Endothelial cell of umbilical vein (primary cell): ENCODE measurements at regions not wholly inside any gene's neighbourhood (a gene's known extent, or its start where the extent isn't known, plus 50 kb on each side); places are given as distances from the start of the nearest gene placed in this dataset.

Experiments used
- BruUV-seq: library from RNA; stranded (reverse); fragments of 400-500 nt; replicated peaks from 2 replicates; lab custom pipeline; 2021; lab: Mats Ljungman, UMichigan
- CTCF ChIA-PET: fragments of 300-600, 350-600 bp; sonication (Branson Sonifier 250); formaldehyde crosslinking; loops from one replicate; lab custom pipeline; 2021; ENCODE audit warnings: antibody characterized with exemption, inconsistent platforms; lab: Charles Lee
- POLR2A ChIA-PET: fragments of 300-600, 350-600 bp; sonication (Branson Sonifier 250); formaldehyde crosslinking; loops from one replicate; lab custom pipeline; 2021; ENCODE audit warnings: antibody characterized with exemption, inconsistent platforms; lab: Charles Lee
- DNase-seq: peaks from one replicate; pipeline ENCODE4 v3.0.0-alpha.2; 2011; ENCODE audit warnings: low read depth, low spot score
- FAIRE-seq: peaks from 2 replicates; lab custom pipeline; 2011; peaks lifted over from hg19 to GRCh38; lab: Jason Lieb, UNC
- H2AFZ ChIP-seq: 2 replicates; pipeline ENCODE4 v1.6.0; 2012; ENCODE audit warnings: low read depth, low read length, control low read depth, inconsistent platforms
- H3K27ac ChIP-seq: 2 replicates; pipeline ENCODE4 v1.5.1; 2011; ENCODE audit warnings: low read depth, mild to moderate bottlenecking, control low read depth, low read length, moderate library complexity; ENCODE audit not compliant: insufficient read depth
- H3K27me3 ChIP-seq, 2 experiments: 2 replicates each; pipeline versions ENCODE4 v1.6.0 to v1.6.1; 2011; ENCODE audit warnings: low read length in 2 of 2, mixed read lengths in 1 of 2; ENCODE audit not compliant: control insufficient read depth in 2 of 2, insufficient read depth in 2 of 2
- H3K36me3 ChIP-seq, 2 experiments: 2 replicates in 1 of 2; 3 replicates in 1 of 2; pipeline ENCODE4 v1.5.1; 2011; ENCODE audit warnings: low read length in 2 of 2, mild to moderate bottlenecking in 1 of 2, moderate library complexity in 1 of 2; ENCODE audit not compliant: control insufficient read depth in 2 of 2, insufficient read depth in 2 of 2; ENCODE audit errors: extremely low read depth in 1 of 2
- H3K4me1 ChIP-seq: 3 replicates; pipeline ENCODE4 v1.5.1; 2011; ENCODE audit warnings: mild to moderate bottlenecking, low read length; ENCODE audit not compliant: control insufficient read depth, insufficient read depth; ENCODE audit errors: extremely low read depth
- H3K4me2 ChIP-seq: 2 replicates; pipeline ENCODE4 v1.6.1; 2011; ENCODE audit warnings: low read length, control low read depth, mixed read lengths; ENCODE audit not compliant: insufficient read depth
- H3K4me3 ChIP-seq, 3 experiments: fragments of 200-600 bp in 1 of 3; sonication (generic), shearing (Covaris generic) in 1 of 3; replicated peaks in 1 of 3; 2 replicates each; pipeline ENCODE4 v1.5.1; 2011 to 2016; ENCODE audit warnings: control low read depth in 3 of 3, low read length in 3 of 3, mild to moderate bottlenecking in 2 of 3, inconsistent platforms in 1 of 3, low read depth in 1 of 3, moderate library complexity in 1 of 3; ENCODE audit not compliant: insufficient read depth in 1 of 3
- H3K79me2 ChIP-seq: 2 replicates; pipeline ENCODE4 v1.6.0; 2012; ENCODE audit warnings: low read length, inconsistent platforms; ENCODE audit not compliant: control insufficient read depth, insufficient read depth
- H3K9ac ChIP-seq: replicated peaks from 2 replicates; pipeline ENCODE3; 2011; ENCODE audit warnings: low read length, control low read depth; ENCODE audit not compliant: insufficient read depth; ENCODE audit errors: extremely low read depth
- H3K9me1 ChIP-seq: replicated peaks from 3 replicates; pipeline ENCODE4 v1.6.0; 2011; ENCODE audit warnings: mild to moderate bottlenecking, low read length; ENCODE audit not compliant: control insufficient read depth, insufficient read depth; ENCODE audit errors: extremely low read depth
- H3K9me3 ChIP-seq: replicated peaks from 2 replicates; pipeline ENCODE4 v1.5.1; 2012; ENCODE audit warnings: low read length, inconsistent platforms; ENCODE audit not compliant: control insufficient read depth, insufficient read depth
- H4K20me1 ChIP-seq: replicated peaks from 2 replicates; pipeline ENCODE3; 2011; ENCODE audit warnings: mild to moderate bottlenecking, low read length; ENCODE audit not compliant: control insufficient read depth, insufficient read depth; ENCODE audit errors: extremely low read depth
- FOS ChIP-seq: IDR thresholded peaks from 2 replicates; pipeline ENCODE4 v1.6.1; 2011; ENCODE audit warnings: mild to moderate bottlenecking, low read length, moderate library complexity, borderline replicate concordance; ENCODE audit not compliant: insufficient read depth
- GATA2 ChIP-seq: IDR thresholded peaks from 2 replicates; pipeline ENCODE4 v1.7.0; 2011; ENCODE audit warnings: low read depth, mild to moderate bottlenecking, moderate library complexity, mixed read lengths, low read length; ENCODE audit not compliant: insufficient read length, insufficient read depth
- MYC ChIP-seq: IDR thresholded peaks from one replicate; pipeline ENCODE4 v1.6.1; 2011; ENCODE audit warnings: mild to moderate bottlenecking, low read depth, low read length
- dilution Hi-C: fragments of 300-500 bp; cut with MboI; formaldehyde crosslinking; loops from one replicate; pipeline ENCODE4 v1.15.0; 2019; ENCODE audit warnings: low sequenced_read_pairs; ENCODE audit not compliant: extremely low pct_ligation_motif_present
- intact Hi-C: fragments of 100-400 bp; cut with micrococcal nuclease; formaldehyde crosslinking; loops from one replicate; pipeline ENCODE4 v1.10.0; 2022
- TF ChIP-seq, protein P1 (sequence below): IDR thresholded peaks from 2 replicates; pipeline ENCODE4 v1.6.1; 2011; ENCODE audit not compliant: insufficient read depth, insufficient read length

DNA sequence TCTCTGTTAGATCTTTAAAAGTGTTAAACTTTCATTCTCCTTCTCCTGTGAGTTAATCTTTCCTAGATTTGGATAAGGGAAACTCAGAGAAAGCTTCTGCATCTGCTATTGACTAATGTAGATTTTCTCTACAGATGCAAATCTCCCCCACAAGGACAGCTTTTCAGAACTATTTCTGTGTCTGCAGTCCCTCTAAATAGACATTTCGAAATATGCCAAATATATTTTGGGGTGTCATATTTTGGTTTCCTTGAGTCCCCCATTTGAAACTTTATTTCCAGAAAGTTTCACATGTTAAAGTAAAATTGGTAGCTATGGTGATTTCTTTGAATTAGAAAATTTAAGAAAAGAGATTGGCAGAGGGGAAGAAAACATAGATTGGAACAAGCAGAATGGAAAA is 852.3 kb upstream of the ALCAM start:
- dilution Hi-C loops: no loop called here
- DNase-seq (no peak), FAIRE-seq (no peak)
- no peak overlapping the region for H3K4me3 ChIP-seq
- TF ChIP-seq, protein P1, sequence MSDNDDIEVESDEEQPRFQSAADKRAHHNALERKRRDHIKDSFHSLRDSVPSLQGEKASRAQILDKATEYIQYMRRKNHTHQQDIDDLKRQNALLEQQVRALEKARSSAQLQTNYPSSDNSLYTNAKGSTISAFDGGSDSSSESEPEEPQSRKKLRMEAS: no peak
- no peaks in the 10 kb centered on the region for H3K79me2 ChIP-seq
- H3K4me2 ChIP-seq: no peak overlapping the region
- no peaks in the 10 kb centered on the region for H4K20me1 ChIP-seq
- no peaks in the 10 kb centered on the region for H3K27me3 ChIP-seq
- no TSS peak for BruUV-seq
- ChIA-PET CTCF (interaction anchor here (1.7 kb wide), 1 partner anchor 18 kb away, joined by 4 read pairs; no protein-coding TSS in a partner anchor), POLR2A (no interaction called here)
- H3K36me3 ChIP-seq: no peaks in the 10 kb centered on the region
- no peak overlapping the region for H2AFZ ChIP-seq
- H3K9ac ChIP-seq: no peak overlapping the region
- intact Hi-C loops: no loop called here
- H3K9me3 ChIP-seq: no peaks in the 10 kb centered on the region
- no peaks in the 10 kb centered on the region for H3K4me1 ChIP-seq
- no peaks in the 10 kb centered on the region for H3K9me1 ChIP-seq
- H3K27ac ChIP-seq: no peak overlapping the region

DNA sequence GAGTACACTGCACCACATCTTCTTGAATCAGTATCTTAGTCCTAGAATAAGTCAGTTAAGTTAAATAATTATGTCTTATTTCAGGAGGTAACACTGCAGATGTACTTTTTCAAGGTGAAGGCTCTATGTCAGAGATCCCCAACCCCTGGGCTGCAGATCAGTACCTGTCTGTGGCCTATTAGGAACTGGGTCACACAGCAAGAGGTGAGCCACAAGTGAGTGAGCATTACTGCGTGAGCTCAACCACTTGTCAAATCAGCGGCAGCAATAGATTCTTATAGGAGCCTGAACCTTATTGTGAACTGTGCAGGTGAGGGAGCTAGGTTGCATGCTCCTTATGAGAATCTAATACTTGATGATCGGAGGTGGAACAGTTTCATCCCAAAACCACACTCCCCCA is 851.9 kb upstream of the ALCAM start:
- Histone ChIP-seq H3K4me3 (no peak overlapping the region), H3K9me3 (no peaks in the 10 kb centered on the region), H4K20me1 (no peaks in the 10 kb centered on the region), H3K36me3 (no peaks in the 10 kb centered on the region), H3K27ac (no peak overlapping the region), H3K4me2 (no peak overlapping the region), H3K27me3 (no peaks in the 10 kb centered on the region), H3K4me1 (no peaks in the 10 kb centered on the region), H3K79me2 (no peaks in the 10 kb centered on the region), H3K9me1 (no peaks in the 10 kb centered on the region), H3K9ac (no peak overlapping the region), H2AFZ (no peak overlapping the region)
- dilution Hi-C loops: no loop called here
- CTCF ChIA-PET: no interaction called here
- intact Hi-C loops: no loop called here
- BruUV-seq: no TSS peak
- POLR2A ChIA-PET: no interaction called here
- TF ChIP-seq MYC (no peak), GATA2 (no peak), FOS (no peak)
- FAIRE-seq: no peak
- no peak for DNase-seq
